H9 (cell line): ENCODE measurements at regions not wholly inside any gene's neighbourhood (a gene's known extent, or its start where the extent isn't known, plus 50 kb on each side); places are given as distances from the start of the nearest gene placed in this dataset.

Source experiments
- DNase-seq: peaks from one replicate; pipeline ENCODE4 v3.0.0-alpha.2; 2017
- H2AFZ ChIP-seq: one replicate; pipeline ENCODE4 v1.6.1; 2013; ENCODE audit warnings: mild to moderate bottlenecking, low read length, control low read depth, moderate library complexity
- H2AK5ac ChIP-seq: 2 replicates; pipeline ENCODE4 v1.6.1; 2013; ENCODE audit warnings: low read length, control low read depth, mixed read lengths; ENCODE audit not compliant: insufficient read length
- H2BK120ac ChIP-seq: one replicate; pipeline ENCODE4 v1.6.1; 2013; ENCODE audit warnings: low read depth, mild to moderate bottlenecking, low read length, control low read depth, inconsistent platforms; ENCODE audit not compliant: poor library complexity, severe bottlenecking
- H2BK12ac ChIP-seq: 2 replicates; pipeline ENCODE4 v1.6.1; 2013; ENCODE audit warnings: low read length, control low read depth, mixed read lengths, low read depth; ENCODE audit not compliant: insufficient read length
- H2BK15ac ChIP-seq: 2 replicates; pipeline ENCODE4 v1.6.1; 2013; ENCODE audit warnings: low read depth, low read length, control low read depth
- H2BK20ac ChIP-seq: one replicate; pipeline ENCODE4 v1.6.1; 2013; ENCODE audit warnings: low read depth, mild to moderate bottlenecking, low read length, control low read depth, inconsistent platforms; ENCODE audit not compliant: poor library complexity, severe bottlenecking
- H2BK5ac ChIP-seq: 2 replicates; pipeline ENCODE4 v1.6.1; 2013; ENCODE audit warnings: low read length, control low read depth, mixed read lengths; ENCODE audit not compliant: insufficient read length
- H3K14ac ChIP-seq: 2 replicates; pipeline ENCODE4 v1.6.1; 2013; ENCODE audit warnings: low read length, control low read depth; ENCODE audit not compliant: insufficient read depth
- H3K18ac ChIP-seq: 2 replicates; pipeline ENCODE4 v1.6.1; 2013; ENCODE audit warnings: low read depth, mild to moderate bottlenecking, mixed read lengths, low read length, control low read depth; ENCODE audit not compliant: insufficient read length
- H3K23ac ChIP-seq: 2 replicates; pipeline ENCODE4 v1.6.1; 2013; ENCODE audit warnings: low read length, control low read depth, mixed read lengths, low read depth; ENCODE audit not compliant: insufficient read length
- H3K23me2 ChIP-seq: 2 replicates; pipeline ENCODE4 v1.6.1; 2013; ENCODE audit warnings: low read depth, mild to moderate bottlenecking, mixed read lengths, low read length, control low read depth; ENCODE audit not compliant: insufficient read length, poor library complexity, severe bottlenecking
- H3K27ac ChIP-seq: 2 replicates; pipeline ENCODE4 v1.5.1; 2013; ENCODE audit warnings: low read length, control low read depth, mixed read lengths, low read depth; ENCODE audit not compliant: insufficient read length
- H3K27me3 ChIP-seq: 2 replicates; pipeline ENCODE4 v1.6.1; 2013; ENCODE audit warnings: low read length, control low read depth, inconsistent platforms; ENCODE audit not compliant: insufficient read depth
- H3K4ac ChIP-seq: 2 replicates; pipeline ENCODE4 v1.6.1; 2013; ENCODE audit warnings: low read depth, mild to moderate bottlenecking, control low read depth, inconsistent platforms, low read length, moderate library complexity
- H3K4me1 ChIP-seq: 2 replicates; pipeline ENCODE4 v1.6.1; 2013; ENCODE audit warnings: low read length, control low read depth, inconsistent platforms; ENCODE audit not compliant: insufficient read depth
- H3K4me2 ChIP-seq: 2 replicates; pipeline ENCODE4 v1.6.1; 2013; ENCODE audit warnings: low read length, control low read depth, mixed read lengths; ENCODE audit not compliant: insufficient read length, insufficient read depth
- H3K56ac ChIP-seq: 2 replicates; pipeline ENCODE4 v1.6.1; 2013; ENCODE audit warnings: low read depth, mild to moderate bottlenecking, mixed read lengths, low read length, control low read depth; ENCODE audit not compliant: insufficient read length
- H3K79me1 ChIP-seq: 2 replicates; pipeline ENCODE4 v1.6.1; 2013; ENCODE audit warnings: low read depth, mild to moderate bottlenecking, moderate library complexity, low read length, control low read depth, inconsistent platforms; ENCODE audit not compliant: insufficient read depth, poor library complexity, severe bottlenecking
- H3K79me2 ChIP-seq: 2 replicates; pipeline ENCODE4 v1.6.1; 2013; ENCODE audit warnings: low read length, control low read depth, inconsistent platforms; ENCODE audit not compliant: insufficient read depth
- H3K9ac ChIP-seq: 2 replicates; pipeline ENCODE4 v1.6.1; 2013; ENCODE audit warnings: low read length, control low read depth, mixed read lengths; ENCODE audit not compliant: insufficient read length; ENCODE audit errors: extremely low read depth
- H3K9me3 ChIP-seq: one replicate; pipeline ENCODE4 v1.6.1; 2013; ENCODE audit warnings: low read depth, low read length, inconsistent platforms; ENCODE audit not compliant: control insufficient read depth
- H3T11ph ChIP-seq: one replicate; pipeline ENCODE4 v1.6.1; 2013; ENCODE audit warnings: mild to moderate bottlenecking, low read length, control low read depth, inconsistent platforms
- H4K20me1 ChIP-seq: one replicate; pipeline ENCODE4 v1.6.1; 2013; ENCODE audit not compliant: control insufficient read depth, insufficient read length, insufficient read depth
- H4K5ac ChIP-seq: 2 replicates; pipeline ENCODE4 v1.6.1; 2013; ENCODE audit warnings: low read depth, mild to moderate bottlenecking, mixed read lengths, low read length, control low read depth; ENCODE audit not compliant: insufficient read length
- H4K8ac ChIP-seq: replicated peaks from 2 replicates; pipeline ENCODE4 v1.6.1; 2013; ENCODE audit warnings: low read length, control low read depth, mixed read lengths, low read depth; ENCODE audit not compliant: insufficient read length
- H4K91ac ChIP-seq: 2 replicates; pipeline ENCODE4 v1.6.1; 2013; ENCODE audit warnings: low read depth, mild to moderate bottlenecking, moderate library complexity, mixed read lengths, low read length, control low read depth; ENCODE audit not compliant: insufficient read length
- H3K27ac Mint-ChIP-seq, 3 experiments: 2 replicates in 2 of 3; 3 replicates in 1 of 3; pipeline ENCODE4 v1.8.0; 2020 to 2021; ENCODE audit warnings: mixed read lengths in 3 of 3, mild to moderate bottlenecking in 1 of 3, moderate library complexity in 1 of 3
- H3K27me3 Mint-ChIP-seq: 2 replicates; pipeline ENCODE4 v1.8.0; 2021; ENCODE audit warnings: low read depth, mild to moderate bottlenecking, moderate library complexity, mixed read lengths
- H3K36me3 Mint-ChIP-seq, 3 experiments: 2 replicates in 2 of 3; 3 replicates in 1 of 3; pipeline ENCODE4 v1.8.0; 2020 to 2021; ENCODE audit warnings: low read depth in 3 of 3, mixed read lengths in 3 of 3; ENCODE audit not compliant: insufficient read depth in 1 of 3
- H3K4me1 Mint-ChIP-seq, 2 experiments: 2 replicates each; pipeline ENCODE4 v1.8.0; 2020; ENCODE audit warnings: mixed read lengths in 2 of 2
- H3K4me3 Mint-ChIP-seq, 2 experiments: 2 replicates in 1 of 2; 3 replicates in 1 of 2; pipeline ENCODE4 v1.8.0; 2020 to 2021; ENCODE audit warnings: mild to moderate bottlenecking in 2 of 2, mixed read lengths in 2 of 2, moderate library complexity in 1 of 2
- H3K9me3 Mint-ChIP-seq, 2 experiments: 2 replicates in 1 of 2; 3 replicates in 1 of 2; pipeline ENCODE4 v1.8.0; 2020; ENCODE audit warnings: mild to moderate bottlenecking in 2 of 2, mixed read lengths in 2 of 2, moderate library complexity in 1 of 2
- WGBS: extraction: QIAGEN DNeasy Blood & Tissue Kit; methylation state at CpG from one replicate; pipeline ENCODE4 v1.1.7; 2013; ENCODE audit warnings: missing lambda C conversion rate, low lambda C conversion rate, mixed read lengths; ENCODE audit not compliant: insufficient read length; ENCODE audit errors: extremely low coverage; 5-methylcytosine and 5-hydroxymethylcytosine counted together
- TF ChIP-seq, protein P1 (sequence below): fragments of 200-600 bp; sonication (generic); conservative IDR thresholded peaks from 3 replicates; pipeline ENCODE4 v1.8.0; 2021; ENCODE audit warnings: antibody characterized with exemption, mild to moderate bottlenecking

DNA sequence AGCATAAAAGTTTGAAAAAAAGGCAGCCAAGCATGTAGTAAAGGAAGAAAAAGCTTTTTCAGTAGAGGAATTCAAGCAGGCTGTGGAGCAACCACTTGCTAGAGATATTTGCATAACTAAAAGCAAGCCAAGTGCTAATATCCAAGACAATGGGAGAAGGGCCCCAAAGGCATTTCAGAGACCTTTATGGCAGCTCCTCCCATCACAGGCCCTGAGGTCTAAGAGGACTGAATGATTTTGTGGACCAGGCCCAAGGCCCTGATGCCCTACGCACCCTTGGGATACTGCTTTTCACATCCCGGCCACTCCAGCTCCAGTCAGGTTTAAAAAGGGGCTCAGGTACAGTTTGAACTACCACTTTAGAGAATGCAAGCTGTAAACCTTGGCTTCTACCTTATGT lies 261.7 kb upstream of the SEMA3C start:
- H3K4me2 ChIP-seq = no peak overlapping the region
- H3K9me3 Mint-ChIP-seq = peaks cover 48 to 50% of the 10 kb centered on the region in 2 experiments
- H3K23ac ChIP-seq = no peak overlapping the region
- H3K27me3 ChIP-seq = no peaks in the 10 kb centered on the region
- H2BK120ac ChIP-seq = no peak overlapping the region
- H4K5ac ChIP-seq = no peak overlapping the region
- H3K23me2 ChIP-seq = no peaks in the 10 kb centered on the region
- H3K56ac ChIP-seq = no peak overlapping the region
- no peak overlapping the region for H4K8ac ChIP-seq
- no peak overlapping the region for H3T11ph ChIP-seq
- H2BK15ac ChIP-seq = no peak overlapping the region
- no peaks in the 10 kb centered on the region for H3K79me2 ChIP-seq
- H3K4me1 Mint-ChIP-seq = peaks cover 3 to 4% of the 10 kb centered on the region in 2 experiments
- no peak overlapping the region for H2BK5ac ChIP-seq
- H2BK12ac ChIP-seq = no peak overlapping the region
- H4K91ac ChIP-seq = no peak overlapping the region
- H3K4me3 Mint-ChIP-seq = no peak overlapping the region
- H3K18ac ChIP-seq = no peak overlapping the region
- H3K79me1 ChIP-seq = no peaks in the 10 kb centered on the region
- no peaks in the 10 kb centered on the region; the same call in 1 of the 2 replicates for H3K4me1 ChIP-seq
- peak; percentile 42 for DNase-seq
- no peak overlapping the region for H3K14ac ChIP-seq
- TF ChIP-seq, protein P1, sequence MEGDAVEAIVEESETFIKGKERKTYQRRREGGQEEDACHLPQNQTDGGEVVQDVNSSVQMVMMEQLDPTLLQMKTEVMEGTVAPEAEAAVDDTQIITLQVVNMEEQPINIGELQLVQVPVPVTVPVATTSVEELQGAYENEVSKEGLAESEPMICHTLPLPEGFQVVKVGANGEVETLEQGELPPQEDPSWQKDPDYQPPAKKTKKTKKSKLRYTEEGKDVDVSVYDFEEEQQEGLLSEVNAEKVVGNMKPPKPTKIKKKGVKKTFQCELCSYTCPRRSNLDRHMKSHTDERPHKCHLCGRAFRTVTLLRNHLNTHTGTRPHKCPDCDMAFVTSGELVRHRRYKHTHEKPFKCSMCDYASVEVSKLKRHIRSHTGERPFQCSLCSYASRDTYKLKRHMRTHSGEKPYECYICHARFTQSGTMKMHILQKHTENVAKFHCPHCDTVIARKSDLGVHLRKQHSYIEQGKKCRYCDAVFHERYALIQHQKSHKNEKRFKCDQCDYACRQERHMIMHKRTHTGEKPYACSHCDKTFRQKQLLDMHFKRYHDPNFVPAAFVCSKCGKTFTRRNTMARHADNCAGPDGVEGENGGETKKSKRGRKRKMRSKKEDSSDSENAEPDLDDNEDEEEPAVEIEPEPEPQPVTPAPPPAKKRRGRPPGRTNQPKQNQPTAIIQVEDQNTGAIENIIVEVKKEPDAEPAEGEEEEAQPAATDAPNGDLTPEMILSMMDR = no peak
- H2AFZ ChIP-seq = no peak overlapping the region
- no peaks in the 10 kb centered on the region for H4K20me1 ChIP-seq
- no peak overlapping the region for H2AK5ac ChIP-seq
- H3K27me3 Mint-ChIP-seq = peaks cover 2% of the 10 kb centered on the region
- H3K36me3 Mint-ChIP-seq = peaks cover 32 to 51% (median 44%) of the 10 kb centered on the region in 3 experiments
- H3K27ac ChIP-seq = no peak overlapping the region
- H3K9me3 ChIP-seq = peaks cover 23% of the 10 kb centered on the region
- H3K9ac ChIP-seq = no peak overlapping the region
- H2BK20ac ChIP-seq = no peak overlapping the region
- peak overlapping the region in 1 of 3 experiments; percentile 9; a peak in 2 of 7 replicates for H3K27ac Mint-ChIP-seq
- no peak overlapping the region for H3K4ac ChIP-seq
- no CpG with 5 or more reads among the region's 2 CpGs for WGBS
